Right lung (tissue), 2 donors: ENCODE measurements at regions not wholly inside any gene's neighbourhood (a gene's known extent, or its start where the extent isn't known, plus 50 kb on each side); places are given as distances from the start of the nearest gene placed in this dataset.
"Not testable (repeated sequence)": the region's sequence is repeated elsewhere in the genome, so short reads cannot be mapped to it uniquely, and the experiment has no call there.

Experiments used
- DNase-seq, 2 donors: peaks; one replicate each; pipeline ENCODE4 v3.0.0-alpha.2; 2013

DNA sequence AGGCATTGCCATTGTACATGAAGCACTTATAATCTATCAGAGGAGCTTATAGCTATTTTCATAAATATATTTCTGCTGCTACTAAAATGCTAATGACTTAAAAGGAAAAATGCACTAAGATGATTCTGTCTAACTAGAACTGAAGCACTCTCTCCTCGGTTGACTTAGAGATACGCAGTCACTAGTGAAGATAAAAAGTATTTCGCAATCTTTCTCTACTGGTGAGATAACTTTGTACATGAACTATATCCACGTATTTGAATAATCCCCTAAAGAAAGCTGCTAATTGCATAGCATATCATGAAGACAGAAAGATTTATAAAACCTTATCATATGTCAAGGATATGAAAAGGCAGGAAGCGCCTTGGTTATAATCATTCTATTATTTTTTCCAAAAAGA, 658.1 kb upstream of the PRMT6 start:
- DNase-seq: no peak

DNA sequence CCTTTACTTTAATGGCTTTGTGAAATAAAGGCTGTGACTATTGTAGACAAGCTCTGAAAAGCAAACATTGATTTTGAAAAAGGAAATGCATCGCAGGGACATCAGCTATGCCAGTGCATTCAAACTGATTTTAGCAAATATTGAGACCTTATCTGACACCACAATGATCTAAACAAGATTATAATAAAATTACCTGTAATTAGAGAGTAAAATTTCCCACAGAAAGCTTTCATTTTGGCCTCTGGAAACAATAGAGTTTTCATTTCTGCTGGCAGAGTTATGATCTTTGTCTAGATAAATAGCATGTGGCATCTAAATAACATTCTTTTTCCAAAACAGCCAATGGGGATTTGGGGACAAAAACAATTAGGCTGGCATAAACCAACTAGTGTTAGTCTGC, 650.4 kb upstream of the PRMT6 start:
- no peak for DNase-seq

DNA sequence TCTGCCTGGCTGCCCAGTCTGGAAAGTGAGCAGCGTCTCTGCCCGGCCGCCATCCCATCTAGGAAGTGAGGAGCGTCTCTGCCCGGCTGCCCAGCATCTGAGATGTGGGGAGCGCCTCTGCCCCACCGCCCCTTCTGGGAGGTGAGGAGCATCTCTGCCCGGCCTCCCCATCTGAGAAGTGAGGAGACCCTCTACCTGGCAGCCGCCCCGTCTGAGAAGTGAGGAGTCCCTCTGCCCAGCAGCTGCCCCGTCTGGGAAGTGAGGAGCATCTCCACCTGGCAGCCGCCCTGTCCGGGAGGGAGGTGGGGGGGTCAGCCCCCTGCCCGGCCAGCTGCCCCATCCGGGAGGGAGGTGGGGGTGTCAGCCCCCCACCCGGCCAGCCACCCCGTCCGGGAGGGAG, 644.2 kb upstream of the PRMT6 start:
- DNase-seq: not testable (repeated sequence)

DNA sequence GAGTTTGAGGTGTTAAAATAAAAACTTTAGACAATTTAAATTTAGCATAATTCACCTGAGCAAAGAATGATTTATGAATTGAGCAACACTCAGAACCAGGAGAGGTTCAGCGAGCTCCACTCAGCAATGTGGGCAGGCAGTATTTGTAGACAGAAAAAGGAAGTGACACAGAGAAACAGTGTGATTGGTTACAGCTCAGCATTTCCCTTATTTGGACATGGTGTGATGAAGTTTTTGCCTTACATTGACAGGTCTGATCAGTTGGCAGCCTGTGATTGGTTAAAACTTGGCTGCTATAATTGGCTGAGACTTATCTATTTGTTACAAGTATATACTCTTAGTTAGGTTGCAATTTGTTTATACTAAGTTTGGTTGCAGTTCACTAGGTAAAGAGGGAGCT, 621.2 kb upstream of the PRMT6 start:
- no peak for DNase-seq

DNA sequence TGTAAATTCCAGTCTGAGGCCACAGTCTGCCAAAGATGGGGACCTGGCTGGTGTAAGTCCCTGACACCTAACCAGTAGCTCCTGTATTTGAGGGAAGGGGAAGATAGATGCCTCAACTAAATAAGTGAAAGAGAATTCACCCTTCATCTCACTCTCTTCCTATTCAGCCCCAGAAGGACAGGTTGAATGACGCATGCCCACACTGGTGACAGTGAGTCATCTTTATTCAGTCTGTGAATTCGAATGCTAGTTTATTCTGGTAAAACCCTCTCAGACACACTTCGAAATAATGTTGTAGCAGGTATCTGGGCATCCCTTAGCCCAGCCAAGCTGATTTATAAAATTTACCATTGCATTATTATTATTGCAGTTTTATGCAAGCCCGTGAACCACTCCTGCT, 617.0 kb upstream of the PRMT6 start:
- no peak for DNase-seq

DNA sequence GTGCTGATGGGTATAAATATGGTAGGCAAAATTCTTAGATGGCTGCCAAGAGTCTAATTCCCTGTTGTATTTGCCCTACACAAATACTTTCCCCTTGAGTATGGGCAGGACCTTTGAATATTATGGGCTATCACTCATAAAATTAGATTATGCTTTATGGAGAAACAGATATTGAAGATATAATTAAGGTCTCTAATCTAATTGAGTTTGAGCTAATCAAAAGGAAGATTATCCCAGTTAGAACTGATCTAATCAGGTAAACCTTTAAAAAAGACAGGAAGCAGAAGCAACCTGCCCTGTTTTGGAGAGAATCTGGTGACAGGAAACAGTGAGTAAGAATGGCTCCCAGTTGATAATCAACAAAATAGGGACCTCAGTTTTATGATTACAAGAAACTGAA, 609.0 kb upstream of the PRMT6 start:
- DNase-seq: no peak

DNA sequence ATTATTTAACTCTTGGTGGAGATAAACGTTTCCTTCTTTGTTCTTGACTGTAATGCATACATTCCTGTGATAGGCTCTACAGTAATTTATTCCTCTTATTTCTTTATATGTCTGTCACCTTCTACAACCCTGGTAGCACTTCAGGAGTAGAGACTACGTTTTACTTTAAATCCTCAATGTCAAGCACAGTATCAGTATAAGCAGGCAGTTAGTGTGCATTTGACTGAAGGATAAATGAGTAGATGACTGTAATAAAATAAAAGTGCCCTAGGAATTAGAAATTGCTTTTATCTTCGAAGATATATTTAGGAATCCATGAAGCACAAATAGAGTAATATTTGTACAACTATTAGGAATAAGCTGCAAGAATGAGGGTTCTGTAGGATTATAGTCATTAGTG, 599.6 kb upstream of the PRMT6 start:
- DNase-seq: no peak

DNA sequence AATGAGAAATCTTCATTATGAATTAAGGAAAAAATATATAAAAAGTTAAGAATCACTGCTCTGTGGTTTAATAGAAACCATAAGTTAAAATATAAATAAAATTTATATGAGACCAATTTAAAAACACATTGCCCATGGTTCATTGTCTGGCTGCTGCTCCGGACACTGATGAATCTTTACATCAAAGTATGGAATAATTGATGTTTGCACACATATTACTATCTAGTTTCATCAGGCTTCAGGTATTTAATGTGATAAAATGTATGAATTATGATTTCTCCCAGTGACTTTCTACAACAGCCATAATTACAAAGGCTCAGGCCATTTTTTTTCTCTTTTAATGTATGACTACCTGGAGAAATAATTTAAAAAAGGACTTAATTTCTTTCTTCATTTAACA, 599.1 kb upstream of the PRMT6 start:
- DNase-seq: no peak

DNA sequence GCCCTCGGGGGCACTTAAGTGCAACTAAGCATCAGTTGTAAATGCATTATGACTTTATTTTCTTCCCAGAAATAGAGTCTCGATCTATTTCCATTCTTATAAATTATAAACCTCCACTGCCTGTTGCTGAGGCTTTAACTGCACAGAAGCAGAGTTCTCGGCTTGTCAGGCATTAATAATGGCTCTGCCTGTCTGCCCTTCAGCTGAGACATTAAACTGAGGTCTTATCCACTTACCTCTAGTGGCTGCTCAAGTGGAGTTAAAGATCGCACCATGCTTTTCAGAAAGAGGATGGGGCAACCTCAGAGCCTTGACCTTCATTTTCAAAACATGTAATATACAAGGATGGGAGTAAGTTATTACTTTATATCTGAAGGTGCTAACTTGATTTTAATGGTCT, 597.6 kb upstream of the PRMT6 start:
- no peak for DNase-seq

DNA sequence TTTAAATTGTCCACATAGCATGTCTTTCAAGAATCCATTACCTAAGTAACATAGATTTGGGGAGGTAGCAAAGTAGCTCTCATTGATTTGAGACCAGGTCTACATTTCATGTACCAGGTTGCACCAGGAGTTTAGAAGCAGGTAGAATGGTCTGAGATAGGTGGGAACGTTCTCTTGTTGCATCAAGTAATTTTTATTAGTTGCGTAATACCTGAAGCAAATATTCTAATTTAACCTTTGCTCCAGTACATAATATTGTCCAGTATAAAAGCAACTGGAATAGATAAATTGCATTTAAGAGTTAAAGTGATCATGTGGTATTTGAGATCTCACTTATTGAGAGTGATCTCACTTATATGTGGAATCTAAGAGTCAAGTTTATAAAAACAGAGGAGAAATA, 597.1 kb upstream of the PRMT6 start:
- DNase-seq: no peak

DNA sequence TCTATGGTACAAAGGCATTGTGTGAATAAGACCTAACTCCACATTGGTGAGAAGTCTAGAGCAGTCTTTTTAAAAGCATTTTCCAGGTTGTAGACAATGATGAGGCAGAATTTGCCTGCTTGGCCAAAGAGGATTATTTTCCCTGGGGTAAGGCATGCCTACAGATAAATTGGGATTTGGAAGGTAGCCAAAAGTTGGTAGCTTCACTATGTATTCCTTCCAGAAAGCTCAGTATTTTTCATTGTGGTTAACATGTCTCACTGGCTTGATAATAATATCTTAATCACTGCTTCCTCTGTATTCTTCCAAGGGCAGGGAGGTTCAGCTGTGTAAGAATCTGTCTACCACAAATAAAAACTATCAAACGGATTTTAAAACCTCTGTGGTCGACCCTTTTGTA, 590.8 kb upstream of the PRMT6 start:
- DNase-seq: no peak

DNA sequence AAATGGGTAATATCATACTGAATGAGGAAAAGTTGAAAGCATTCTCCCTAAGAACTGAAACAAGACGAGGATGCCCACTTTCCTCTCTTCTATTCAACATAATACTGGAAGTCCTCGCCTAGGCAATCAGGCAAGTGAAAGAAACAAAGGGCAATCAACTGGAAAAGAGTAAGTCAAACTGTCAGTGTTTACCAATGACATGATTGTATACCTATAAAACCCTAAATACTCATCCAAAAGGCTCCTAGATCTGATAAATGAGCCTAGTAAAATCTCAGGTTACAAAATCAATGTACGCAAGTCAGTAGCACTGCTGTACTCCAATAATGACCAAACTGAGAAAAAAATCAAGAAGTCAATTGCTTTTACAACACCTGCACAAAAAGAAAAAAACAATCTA, 575.8 kb upstream of the PRMT6 start:
- DNase-seq: no peak

DNA sequence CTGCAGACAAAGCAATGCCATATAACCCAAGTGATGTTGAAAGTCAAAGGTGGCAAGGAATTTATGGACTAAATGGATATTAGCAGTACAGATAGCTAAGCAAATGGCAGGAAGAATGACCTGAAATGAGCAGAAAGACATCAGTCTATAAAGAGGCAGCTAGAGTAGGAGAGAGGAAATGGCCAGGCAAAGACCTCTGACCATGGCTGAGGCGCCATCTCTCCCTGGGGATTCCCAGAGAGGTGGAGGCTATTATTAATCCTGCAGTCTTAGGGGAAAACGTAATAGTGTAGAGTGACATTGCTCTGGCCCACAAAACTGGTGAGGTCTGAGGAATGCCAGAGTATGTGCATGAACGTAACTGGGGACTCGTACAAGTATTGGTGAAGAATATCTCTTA, 563.6 kb upstream of the PRMT6 start:
- no peak for DNase-seq

DNA sequence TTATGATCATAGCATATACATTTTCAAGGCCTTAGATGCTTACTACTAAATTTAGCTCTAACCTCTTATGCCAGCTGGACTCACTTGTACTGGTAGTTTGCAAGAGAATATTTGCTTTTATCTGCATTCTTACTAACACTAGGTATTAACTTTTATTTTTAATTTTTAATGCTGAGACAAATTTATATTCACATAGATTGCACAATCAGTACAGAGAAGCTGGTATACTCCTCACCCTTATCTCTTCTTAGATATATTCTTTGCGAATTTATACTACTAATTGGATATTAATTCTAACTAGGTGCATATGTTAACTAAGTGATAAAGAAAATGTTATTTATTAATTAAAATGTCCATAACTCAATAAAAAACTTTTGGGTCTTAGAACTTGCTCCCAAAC, 561.8 kb upstream of the PRMT6 start:
- DNase-seq: no peak

DNA sequence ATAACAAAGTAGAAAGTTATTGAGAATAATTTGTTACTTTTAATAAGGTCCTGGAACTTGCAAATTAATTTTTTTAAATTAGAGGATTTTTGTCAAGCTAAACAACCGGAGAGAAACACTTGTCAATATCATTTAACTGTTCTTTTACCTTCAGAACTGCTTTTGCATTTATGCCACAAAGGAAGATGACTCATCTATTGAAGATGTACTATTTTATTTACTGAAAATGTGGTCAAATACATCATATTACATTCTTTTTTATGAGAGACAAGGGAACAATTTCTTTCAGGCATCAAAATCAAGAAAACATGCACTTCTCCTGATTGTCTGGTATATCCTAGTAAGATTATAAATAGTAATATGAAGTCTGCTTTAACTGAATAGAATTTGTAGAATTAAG, 558.2 kb upstream of the PRMT6 start:
- DNase-seq: no peak

DNA sequence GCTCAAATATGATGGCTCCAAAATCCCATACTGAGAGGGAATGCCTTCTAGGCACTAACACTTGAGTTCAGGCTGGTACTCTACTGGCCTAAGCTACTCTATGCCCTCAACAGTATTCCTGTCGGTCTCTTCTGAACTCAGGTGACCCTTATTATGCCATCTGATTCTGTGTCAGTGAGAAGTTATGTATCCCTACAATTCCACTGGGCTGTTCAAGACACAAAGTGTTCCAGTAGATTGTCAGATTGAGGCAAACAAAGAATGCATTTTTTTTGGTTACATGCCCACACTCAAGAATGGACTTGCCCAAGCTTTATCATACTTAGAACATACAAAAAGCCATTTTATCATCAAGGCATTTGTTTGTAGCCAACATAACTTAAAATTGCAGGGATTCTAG, 553.8 kb upstream of the PRMT6 start:
- no peak for DNase-seq

DNA sequence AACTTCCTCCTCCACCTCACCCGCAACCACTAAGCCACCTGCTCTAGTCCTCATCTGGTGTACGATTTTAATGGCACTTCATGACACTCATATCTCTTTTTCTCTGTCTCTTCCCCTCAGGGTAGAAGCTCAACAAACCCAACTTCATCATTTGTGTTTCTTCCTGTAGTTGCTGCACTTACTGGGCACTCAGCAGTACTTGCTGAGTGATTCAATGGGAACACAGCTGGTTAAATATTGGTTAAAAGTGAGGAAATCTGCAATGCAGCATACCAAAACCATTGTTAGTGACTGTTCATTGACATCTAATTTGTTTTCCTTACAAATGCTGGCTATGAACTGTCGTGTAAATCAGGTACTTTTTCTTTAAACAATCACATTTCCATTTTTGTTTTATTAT, 541.1 kb upstream of the PRMT6 start:
- DNase-seq: no peak

DNA sequence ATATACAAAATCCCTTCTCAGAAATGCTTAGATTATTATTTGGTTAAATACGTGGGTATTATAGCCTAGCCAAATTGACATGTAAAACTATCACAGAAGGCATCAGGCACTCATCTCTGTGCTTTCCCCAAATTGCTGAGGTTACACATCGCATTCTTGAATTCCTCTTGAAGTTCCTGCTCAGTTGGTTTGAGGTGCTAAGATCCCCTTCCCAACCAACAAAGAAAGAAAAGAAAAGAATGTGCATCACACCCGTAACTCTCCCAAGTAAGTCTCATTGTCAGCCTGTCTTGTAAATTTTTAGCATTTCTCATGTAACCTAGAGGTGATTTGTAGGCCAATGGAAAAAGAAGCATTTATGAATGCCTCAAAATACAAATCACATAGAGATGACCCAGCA, 539.2 kb upstream of the PRMT6 start:
- no peak for DNase-seq

DNA sequence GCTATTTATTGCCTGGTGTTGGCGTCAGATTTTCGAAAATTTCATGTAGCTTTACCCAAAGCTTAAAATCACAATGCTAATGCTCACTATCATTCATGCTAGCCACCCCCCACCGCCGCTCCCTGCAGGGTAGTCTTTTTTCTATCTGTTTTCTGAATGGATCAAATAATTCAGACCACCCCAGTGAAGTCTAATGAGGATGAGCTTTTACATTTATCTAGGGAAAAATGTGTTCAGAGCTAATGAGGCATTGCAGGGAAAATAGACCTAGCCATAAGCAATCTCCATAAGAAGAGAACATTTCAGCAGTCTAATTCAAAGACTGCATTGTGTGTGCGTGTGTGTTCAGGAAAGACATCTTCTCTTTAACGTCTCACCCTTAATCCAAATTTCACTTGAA, 533.0 kb upstream of the PRMT6 start:
- no peak for DNase-seq

DNA sequence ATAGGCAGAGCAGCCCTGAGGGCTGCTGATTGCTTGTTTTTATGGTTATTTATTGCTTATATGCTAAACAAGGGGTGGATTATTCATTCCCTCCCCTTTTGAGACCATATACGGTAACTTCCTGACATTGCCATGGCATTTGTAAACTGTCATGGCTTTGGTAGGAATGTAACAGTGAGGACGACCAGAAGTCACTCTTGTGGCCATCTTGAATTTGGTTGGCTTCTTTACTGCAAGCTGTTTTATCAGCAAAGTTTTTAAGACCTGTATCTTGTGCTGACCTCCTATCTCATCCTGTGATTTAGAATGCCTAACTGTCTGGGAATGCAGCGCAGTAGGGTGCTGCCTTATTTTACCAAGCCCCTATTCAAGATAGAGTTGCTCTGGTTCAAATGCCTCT, 531.8 kb upstream of the PRMT6 start:
- DNase-seq: no peak

DNA sequence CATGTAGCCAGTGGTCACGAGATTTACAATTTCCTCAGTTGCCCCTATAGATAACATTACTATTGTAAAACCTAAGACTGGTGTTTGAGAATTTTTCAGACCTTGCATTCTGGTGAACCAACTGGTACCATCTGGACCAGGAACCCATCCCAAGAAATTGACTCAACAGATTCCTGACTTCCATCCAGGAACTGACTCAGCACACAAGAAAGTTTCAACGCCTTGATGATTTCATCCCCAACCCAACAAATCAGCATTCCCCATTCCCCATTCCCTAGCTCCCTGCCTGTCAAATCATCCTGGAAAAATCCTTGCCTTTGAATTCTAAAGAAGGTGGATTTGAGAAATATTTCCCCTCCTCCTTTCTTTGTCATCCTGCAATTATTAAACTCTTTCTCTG, 529.8 kb upstream of the PRMT6 start:
- DNase-seq: no peak

DNA sequence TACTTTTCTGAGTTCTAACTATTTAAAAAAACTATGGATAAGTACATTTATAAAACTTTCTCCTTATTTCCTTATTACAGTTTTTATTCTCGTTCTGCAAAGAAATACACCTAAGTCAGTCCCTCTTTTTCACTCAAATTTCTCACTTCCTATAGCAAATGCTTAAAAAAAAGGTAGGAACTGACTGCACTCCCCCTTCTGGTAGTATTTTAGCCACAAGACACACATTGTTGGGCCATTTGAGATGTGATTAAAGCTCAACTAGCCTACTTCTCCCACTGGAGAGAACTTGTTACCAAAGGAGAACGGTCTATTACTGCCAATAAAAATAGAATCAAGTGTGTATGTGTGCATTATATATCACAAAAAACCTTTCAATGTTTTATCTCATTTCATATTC, 521.9 kb upstream of the PRMT6 start:
- DNase-seq: no peak

DNA sequence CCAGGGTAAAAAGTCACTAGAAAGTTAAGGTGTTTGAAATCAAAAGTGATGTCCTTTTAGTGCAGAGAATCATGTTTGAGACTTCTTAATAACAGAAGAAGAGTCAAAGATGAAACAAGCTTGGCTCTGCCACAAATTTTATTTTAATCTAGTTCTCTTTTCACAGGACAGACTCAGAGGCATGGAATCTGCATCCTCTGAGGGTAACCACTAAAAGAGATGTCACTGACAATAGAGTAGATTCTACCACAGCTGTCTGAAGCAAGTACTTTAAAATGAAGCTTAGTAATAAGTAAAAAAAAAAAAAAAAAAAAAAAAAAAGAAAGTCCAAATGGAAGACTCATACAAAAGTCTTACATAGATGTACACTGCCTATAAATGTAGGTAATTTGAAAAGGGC, 519.7 kb upstream of the PRMT6 start:
- no peak for DNase-seq

DNA sequence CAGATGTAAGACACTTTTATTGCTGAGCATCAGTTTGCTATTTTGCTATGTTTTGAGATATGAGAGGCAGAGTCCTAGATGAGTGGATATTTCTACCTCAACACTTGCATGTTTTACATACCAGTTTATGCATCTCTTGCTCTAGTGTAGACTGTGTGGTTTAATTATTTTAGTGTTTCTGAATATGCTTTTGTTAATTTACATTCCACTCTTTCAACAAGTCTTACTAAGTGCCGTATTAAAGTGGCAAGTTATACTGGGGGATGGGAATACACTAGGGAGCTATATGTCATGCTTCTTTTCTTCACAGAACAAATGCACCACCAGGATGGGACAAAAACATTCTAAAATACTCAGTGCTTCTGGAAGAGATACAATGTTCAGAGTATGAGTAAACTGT, 507.7 kb upstream of the PRMT6 start:
- DNase-seq: no peak

DNA sequence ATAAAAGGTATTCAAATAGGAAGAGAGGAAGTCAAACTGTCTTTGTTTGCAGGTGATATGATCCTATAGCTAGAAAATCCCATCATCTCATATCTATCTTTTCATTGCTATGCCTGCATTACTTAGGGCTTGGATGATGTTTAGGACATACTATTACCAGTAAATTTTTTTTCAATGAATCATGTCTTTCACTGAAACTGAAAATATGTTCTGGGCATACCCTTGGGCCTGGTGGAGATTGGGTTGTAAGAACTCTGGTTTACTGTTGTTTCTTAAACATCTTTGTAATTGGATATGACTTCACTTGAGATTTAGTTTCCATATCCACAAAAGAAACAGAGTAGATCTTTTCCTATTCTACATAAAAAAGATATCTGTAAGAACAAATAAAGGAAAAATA, 502.2 kb upstream of the PRMT6 start:
- DNase-seq: no peak

DNA sequence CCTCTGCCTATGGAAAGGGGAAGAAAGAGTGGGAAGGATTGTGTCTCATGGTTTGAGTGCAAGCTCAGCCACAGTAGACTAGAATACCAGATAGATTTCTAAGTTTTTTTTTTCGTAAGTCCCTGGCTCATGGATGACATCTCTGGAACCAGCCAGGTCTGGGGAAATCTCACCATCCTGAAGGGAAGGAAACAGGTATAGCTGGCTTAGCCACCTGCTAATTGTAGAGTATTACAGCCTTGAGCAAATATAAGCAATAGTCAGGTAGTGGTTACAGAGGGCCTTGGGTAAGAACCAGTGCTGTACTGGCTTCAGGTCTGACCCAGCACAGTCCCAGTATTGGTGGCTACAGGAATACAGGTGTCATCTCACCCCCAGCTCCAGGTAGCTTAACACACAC, 500.9 kb upstream of the PRMT6 start:
- no peak for DNase-seq
